CD4-positive, alpha-beta T cell treated with Interleukin-4 for 1 hour (primary cell): ENCODE measurements at regions not wholly inside any gene's neighbourhood (a gene's known extent, or its start where the extent isn't known, plus 50 kb on each side); places are given as distances from the start of the nearest gene placed in this dataset.
"Not testable (repeated sequence)": the region's sequence is repeated elsewhere in the genome, so short reads cannot be mapped to it uniquely, and the experiment has no call there.

Source experiments
- DNase-seq, 2 donors: peaks; one replicate each; pipeline ENCODE4 v3.0.0-alpha.2; 2020 to 2022

GRCh38 chr20:40939667-40940066 lies 89.0 kb upstream of the TOP1 start:
- no peak for DNase-seq

DNA sequence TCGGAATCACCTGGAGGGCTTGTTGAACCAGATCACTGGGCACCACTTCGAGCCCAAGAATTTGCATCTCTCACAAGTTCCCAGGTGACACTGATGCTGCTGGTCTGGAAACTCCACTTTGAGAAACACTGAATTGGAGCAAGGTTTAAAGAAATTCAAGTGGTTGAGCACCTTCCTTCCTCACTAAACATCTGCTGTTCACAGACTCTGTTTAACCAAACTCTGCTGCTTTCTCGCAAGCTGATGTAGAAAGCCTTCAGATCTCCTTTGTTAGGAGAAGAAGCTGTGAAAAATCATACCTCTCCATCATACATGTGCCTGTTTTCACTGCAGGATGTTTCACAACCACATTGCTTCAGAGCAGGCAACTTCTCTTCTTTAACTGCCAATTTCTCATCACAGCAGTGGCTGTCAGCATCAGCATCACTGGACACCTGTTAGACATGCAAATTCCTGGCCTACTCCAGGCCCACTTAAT lies 87.5 kb upstream of the TOP1 start:
- DNase-seq, result no peak

DNA sequence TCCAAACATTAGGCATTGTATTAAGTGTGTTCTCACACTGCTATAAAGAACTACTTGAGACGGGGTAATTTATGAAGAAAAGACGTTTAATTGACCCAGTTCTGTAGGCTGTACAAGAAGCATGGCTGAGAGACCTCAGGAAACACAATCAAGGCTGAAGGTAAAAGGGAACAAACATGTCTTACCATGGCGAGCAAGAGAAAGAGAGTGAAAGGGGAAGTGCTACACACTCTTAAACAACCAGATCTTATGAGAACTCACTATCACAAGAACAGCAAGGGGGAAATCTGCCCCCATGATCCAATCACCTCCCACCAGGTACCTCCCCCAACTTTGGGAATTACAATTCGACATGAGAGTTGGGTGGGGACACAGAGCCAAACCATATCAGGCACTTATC lies 86.6 kb upstream of the TOP1 start:
- DNase-seq, result no peak

DNA sequence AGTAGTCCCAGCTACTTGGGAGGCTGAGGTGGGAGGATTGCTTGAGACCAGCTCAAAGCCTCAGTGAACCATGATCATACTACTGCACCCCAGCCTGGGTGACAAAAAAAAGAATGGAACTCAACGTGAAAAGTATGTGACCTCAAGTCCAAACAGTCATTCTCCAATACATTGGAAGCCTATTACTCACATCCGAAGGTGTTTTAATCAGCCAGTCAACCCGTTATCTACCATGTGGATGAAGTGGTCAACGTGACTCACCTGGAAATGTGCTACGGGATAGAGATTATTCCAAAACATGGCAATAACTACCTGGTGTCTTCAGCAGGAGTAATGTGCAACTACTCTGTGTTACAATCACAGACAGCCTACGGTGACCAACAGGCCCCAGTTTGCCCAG lies 85.8 kb upstream of the TOP1 start:
- DNase-seq, result no peak

- no peak for DNase-seq
Measured at GRCh38 chr20:40943591-40943990, 85.0 kb upstream of the TOP1 start.

GRCh38 chr20:40945189-40945588 lies 83.4 kb upstream of the TOP1 start:
- DNase-seq, result no peak

DNA sequence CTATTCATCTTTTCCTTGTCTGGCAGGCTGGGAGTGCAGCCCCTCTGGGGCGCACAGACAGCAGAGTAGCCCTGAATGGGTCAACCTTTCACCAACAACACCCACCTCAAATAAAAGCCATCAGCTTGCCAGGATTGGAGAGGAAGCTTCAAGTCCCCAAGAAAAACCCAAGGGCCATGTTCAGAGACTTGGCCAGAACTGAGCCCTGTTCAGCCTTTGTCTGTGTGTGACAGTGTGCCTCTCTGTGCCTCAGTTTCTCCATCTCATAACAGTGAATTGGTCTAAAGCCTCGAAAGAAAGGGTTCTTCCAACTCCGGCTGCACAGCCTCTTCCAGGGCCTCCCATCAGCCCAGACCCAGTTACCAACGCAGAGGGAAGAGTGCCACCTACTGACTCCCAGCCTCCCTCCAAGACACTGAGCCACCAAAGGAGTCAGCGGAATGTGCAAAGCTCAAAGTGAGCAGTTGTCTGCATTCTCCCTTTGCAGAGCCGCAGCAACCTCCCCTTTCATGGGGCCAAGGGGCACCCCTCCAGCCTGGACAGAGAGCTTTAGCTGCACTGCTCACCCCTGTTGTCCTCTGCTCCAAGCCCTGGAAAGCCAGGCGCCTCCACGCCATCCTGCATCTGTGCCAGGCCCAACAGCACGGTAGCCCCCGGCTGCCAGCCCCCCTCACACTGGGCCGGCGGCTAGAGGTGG lies 82.7 kb upstream of the TOP1 start:
- DNase-seq, result peak; percentile 17 to 25

- no peak for DNase-seq
Measured at GRCh38 chr20:40946451-40946850, 82.2 kb upstream of the TOP1 start.

DNA sequence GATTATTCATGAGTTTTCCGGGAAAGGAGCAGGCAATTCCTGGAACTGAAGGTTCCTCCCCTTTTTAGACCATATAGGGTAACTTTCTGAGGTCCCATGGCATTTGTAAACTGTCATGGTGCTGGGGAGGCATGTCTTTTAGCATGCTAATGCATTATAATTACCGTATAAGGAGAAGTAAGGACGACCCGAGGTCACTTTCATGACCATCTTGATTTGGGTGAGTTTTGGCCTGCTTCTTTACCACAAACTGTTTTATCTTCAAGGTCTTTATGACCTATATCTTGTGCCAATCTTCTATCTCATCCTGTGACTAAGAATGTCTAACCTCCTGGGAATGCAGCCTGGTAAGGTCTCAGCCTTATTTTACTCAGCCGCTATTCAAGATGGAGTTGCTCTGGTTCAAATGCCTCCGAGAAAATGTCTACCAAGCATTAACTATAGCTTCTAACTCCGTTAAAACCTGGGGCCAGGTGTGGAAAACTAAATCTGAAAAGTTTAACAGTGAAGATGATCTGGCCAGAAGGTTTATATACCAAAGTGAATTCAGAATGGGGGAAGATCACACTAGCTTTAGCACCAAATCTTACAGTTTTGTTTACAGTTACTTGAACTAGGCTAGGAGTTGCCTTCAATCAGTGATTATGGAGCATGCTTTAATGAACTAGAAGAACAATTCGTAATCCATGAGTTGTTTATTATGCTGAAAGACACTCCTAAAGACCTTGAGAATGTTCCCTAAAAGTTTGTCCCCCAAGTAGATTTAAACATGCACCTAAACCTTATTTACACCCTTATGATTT lies 80.0 kb upstream of the TOP1 start:
- no peak for DNase-seq

- DNase-seq, result no peak
Measured at GRCh38 chr20:40949346-40949745, 79.3 kb upstream of the TOP1 start.

- DNase-seq, result no peak
Measured at GRCh38 chr20:40952136-40952535, 76.5 kb upstream of the TOP1 start.

DNA sequence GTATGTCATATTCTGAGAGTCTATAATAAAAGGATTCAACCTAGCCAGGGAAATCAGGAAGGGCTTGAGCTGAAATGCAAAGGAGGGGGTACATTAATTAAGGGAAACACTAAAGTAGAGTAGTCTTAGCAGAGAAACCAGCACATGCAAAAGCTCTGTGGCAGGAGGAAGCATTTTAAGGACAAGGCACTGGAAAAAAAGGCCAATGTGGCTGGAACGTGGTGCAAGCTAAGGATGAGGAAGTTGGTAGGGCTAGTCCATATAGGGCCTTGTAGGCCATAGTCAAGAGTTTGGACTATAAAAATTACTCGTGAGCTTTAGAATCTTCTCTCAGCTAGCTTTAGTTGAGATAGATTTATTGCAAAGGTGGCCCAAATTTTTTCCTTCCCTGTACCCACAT lies 75.2 kb upstream of the TOP1 start:
- no peak for DNase-seq

- no peak for DNase-seq
Measured at GRCh38 chr20:40953856-40954255, 74.8 kb upstream of the TOP1 start.

GRCh38 chr20:40954521-40955165 lies 74.0 kb upstream of the TOP1 start:
- no peak for DNase-seq

- DNase-seq, result no peak
Measured at GRCh38 chr20:40955326-40955725, 73.3 kb upstream of the TOP1 start.

- DNase-seq, result not testable (repeated sequence)
Measured at GRCh38 chr20:40955826-40956225, 72.8 kb upstream of the TOP1 start.

DNA sequence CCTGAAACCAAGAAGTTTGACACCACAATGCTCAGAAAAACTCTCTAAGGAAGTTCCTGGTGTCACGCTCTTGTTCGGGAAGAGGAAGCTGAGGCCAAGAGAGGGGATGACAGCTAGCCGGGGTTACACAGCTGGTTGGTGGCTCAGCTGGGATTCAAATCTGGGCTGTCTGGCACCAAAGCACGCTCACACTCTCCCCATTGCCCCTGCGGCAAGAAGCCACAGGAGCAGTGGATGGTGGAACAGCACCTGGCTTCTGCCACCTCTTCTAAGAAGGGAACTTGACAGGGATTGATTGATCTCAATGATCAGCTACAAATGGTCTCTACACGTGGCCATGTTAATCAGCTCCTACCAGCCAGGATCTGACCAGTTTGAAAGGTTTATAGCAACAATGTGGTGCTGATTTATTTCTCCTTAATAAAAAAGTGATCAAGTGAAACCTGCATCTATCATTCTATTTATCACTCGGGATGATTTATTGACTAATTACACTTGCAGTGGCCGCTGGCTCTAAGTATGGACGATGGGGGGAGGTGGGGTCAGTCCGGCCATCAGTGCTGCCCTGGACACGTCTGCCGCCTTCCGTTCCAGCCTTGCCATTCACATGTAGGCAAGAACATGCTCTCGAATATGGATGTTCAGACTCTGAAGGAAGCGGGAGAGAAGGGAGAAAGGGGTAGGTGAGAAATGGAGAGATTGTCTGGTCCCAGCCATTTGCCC lies 71.9 kb upstream of the TOP1 start:
- DNase-seq, result peak in 1 of 2 donors; percentile 23

GRCh38 chr20:40957265-40957760 lies 71.3 kb upstream of the TOP1 start:
- no peak for DNase-seq

GRCh38 chr20:40958598-40958997 lies 70.0 kb upstream of the TOP1 start:
- no peak for DNase-seq

GRCh38 chr20:40959325-40960092 lies 69.1 kb upstream of the TOP1 start:
- DNase-seq, result no peak

DNA sequence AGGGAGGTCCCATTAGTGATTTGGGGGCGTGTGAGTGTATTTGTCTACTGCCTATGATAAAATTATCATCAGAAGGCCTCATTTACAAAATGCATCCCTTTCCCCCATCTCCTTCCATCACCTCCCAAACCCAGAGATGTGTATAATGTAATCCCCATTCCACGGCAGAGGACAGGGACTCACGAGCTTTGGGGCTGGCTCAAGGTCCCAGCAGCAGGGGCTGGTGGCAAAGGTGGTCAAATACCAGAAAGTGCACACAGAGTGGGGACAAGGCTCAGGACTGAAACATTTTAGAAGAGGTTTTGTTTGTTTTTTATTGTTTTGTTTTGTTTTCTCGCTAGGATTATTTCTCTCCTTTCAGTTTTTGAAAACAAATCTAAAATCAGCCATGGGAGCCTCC lies 68.5 kb upstream of the TOP1 start:
- DNase-seq, result no peak

DNA sequence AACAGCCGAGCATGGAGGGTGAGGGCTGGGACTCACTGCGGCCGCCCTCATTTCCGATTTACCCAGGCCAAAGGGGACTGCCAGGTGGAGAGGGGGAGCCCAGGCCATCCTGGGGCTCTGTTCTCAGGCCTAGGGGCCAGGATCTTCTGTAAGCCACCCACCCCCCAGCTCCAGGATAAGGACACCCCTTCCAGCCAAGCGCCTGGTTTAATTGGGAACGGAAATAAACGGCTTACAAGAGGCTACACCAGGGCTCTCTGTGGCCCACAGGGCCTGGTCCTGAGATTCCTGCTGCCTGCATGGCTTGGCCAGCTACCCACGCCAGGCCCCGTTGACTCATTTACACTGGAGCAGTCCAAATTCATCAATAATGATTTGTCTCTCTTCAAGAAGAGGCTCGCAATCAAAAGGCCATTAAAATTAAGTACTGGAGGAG lies 68.1 kb upstream of the TOP1 start:
- no peak for DNase-seq
